PC-9 (cell line): ENCODE measurements at regions not wholly inside any gene's neighbourhood (a gene's known extent, or its start where the extent isn't known, plus 50 kb on each side); places are given as distances from the start of the nearest gene placed in this dataset.

Source experiments
- BruUV-seq: library from RNA; stranded (reverse); fragments of 400-500 nt; replicated peaks from 2 replicates; lab custom pipeline; 2021; lab: Mats Ljungman, UMichigan
- CTCF ChIA-PET: fragments of 300-600 bp; sonication (Branson Sonifier 250); formaldehyde crosslinking; loops from one replicate; lab custom pipeline; 2022; ENCODE audit warnings: antibody characterized with exemption; lab: Charles Lee
- POLR2A ChIA-PET: fragments of 300-600 bp; sonication (Branson Sonifier 250); formaldehyde crosslinking; loops from one replicate; lab custom pipeline; 2022; ENCODE audit warnings: antibody characterized with exemption; ENCODE audit not compliant: unreplicated experiment; lab: Charles Lee
- DNase-seq, 2 experiments: peaks; one replicate each; pipeline versions ENCODE4 v3.0.0 to v3.0.0-alpha.2; 2015 to 2022; ENCODE audit warnings: mixed read lengths in 1 of 2
- H2AFZ ChIP-seq: fragments of 200-600 bp; sonication (generic); 2 replicates; pipeline ENCODE4 v1.8.1; 2017; ENCODE audit warnings: antibody characterized with exemption
- H3F3A ChIP-seq: fragments of 200-600 bp; sonication (generic); 2 replicates; pipeline ENCODE4 v1.8.1; 2017; ENCODE audit warnings: antibody characterized with exemption, mild to moderate bottlenecking, low read depth; ENCODE audit not compliant: insufficient read depth
- H3K27ac ChIP-seq: fragments of 200-600 bp; sonication (generic); 2 replicates; pipeline ENCODE4 v1.6.1; 2016; ENCODE audit warnings: mixed run types
- H3K27me3 ChIP-seq: fragments of 200-600 bp; sonication (generic); 2 replicates; pipeline ENCODE4 v1.6.1; 2016; ENCODE audit warnings: low read depth, mixed run types; ENCODE audit not compliant: insufficient read depth
- H3K36me3 ChIP-seq: fragments of 200-600 bp; sonication (generic); 2 replicates; pipeline ENCODE4 v1.6.1; 2016; ENCODE audit warnings: low read depth, mixed run types
- H3K4me1 ChIP-seq: fragments of 200-600 bp; sonication (generic); replicated peaks from 2 replicates; pipeline ENCODE4 v1.6.1; 2016; ENCODE audit warnings: mixed run types; ENCODE audit not compliant: insufficient read depth
- H3K4me2 ChIP-seq: fragments of 200-600 bp; sonication (generic); 2 replicates; pipeline ENCODE4 v1.6.1; 2017; ENCODE audit warnings: mixed run types
- H3K4me3 ChIP-seq: fragments of 200-600 bp; sonication (generic); 2 replicates; pipeline ENCODE4 v1.6.1; 2016; ENCODE audit warnings: mixed run types
- H3K79me2 ChIP-seq: fragments of 200-600 bp; sonication (generic); 2 replicates; pipeline ENCODE4 v1.6.1; 2017; ENCODE audit warnings: low read depth, mixed run types
- H3K9me2 ChIP-seq: fragments of 200-600 bp; sonication (generic); 2 replicates; pipeline ENCODE4 v1.8.1; 2017; ENCODE audit warnings: mild to moderate bottlenecking; ENCODE audit not compliant: insufficient read depth
- H3K9me3 ChIP-seq: fragments of 200-600 bp; sonication (generic); 2 replicates; pipeline ENCODE4 v1.8.1; 2016; ENCODE audit warnings: low read depth; ENCODE audit not compliant: insufficient read depth
- H4K20me1 ChIP-seq: fragments of 200-600 bp; sonication (generic); 2 replicates; pipeline ENCODE4 v1.8.1; 2017; ENCODE audit not compliant: insufficient read depth
- EZH2 ChIP-seq: fragments of 200-600 bp; sonication (generic); IDR thresholded peaks from 2 replicates; pipeline ENCODE4 v1.8.0; 2017; ENCODE audit warnings: antibody characterized with exemption, low read depth
- intact Hi-C: fragments of 100-400 bp; cut with micrococcal nuclease; formaldehyde crosslinking; loops from one replicate; pipeline ENCODE4 v1.10.0; 2022; ENCODE audit not compliant: unreplicated experiment
- TF ChIP-seq, protein P1 (sequence below): fragments of 200-600 bp; sonication (generic); conservative IDR thresholded peaks from 2 replicates; pipeline ENCODE4 v1.6.1; 2017; ENCODE audit warnings: mixed run types, antibody characterized with exemption, mild to moderate bottlenecking, moderate library complexity

DNA sequence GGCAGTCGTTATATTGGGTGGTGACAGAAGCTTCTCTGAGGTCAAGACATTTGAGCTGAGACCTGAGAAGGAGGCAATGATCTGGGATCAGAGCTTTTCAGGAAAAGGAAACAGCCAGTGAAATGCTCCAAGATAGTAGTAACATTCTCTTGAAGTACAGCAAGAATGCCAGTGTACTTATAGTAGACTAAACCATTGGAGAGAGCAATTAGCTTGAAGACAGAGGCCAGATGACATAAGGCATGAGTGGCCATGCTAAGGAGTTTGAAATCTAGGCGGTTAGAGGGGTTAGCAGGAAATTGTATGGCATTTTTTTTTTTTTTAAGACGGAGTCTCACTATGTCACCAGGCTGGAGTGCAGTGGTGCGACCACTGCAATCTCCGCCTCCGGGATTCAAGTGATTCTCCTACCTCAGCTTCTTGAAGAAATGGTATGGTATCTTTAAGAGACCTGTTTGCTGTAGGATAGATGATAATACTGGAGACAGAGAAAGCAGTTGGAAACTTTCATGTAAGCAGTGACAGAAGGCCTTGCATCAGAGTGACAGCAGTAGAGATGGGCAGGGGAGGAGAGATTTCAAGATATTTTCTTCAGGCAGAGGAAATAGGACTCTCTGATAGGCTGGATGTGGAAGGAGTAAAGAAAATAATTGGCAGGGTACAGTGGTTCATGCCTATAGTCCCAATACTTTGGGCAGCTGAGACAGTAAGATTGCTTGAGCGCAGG is 482.2 kb upstream of the PAPPA start:
- H3F3A ChIP-seq = peaks cover 26% of the 10 kb centered on the region
- intact Hi-C loops = loop anchor here (10.0 kb wide), 2 partner anchors 173 to 903 kb away; no protein-coding TSS in a partner anchor
- BruUV-seq = no TSS peak
- no peak overlapping the region for H2AFZ ChIP-seq
- peaks cover 46% of the 10 kb centered on the region for H3K4me1 ChIP-seq
- H3K79me2 ChIP-seq = no peaks in the 10 kb centered on the region
- TF ChIP-seq EZH2 = no peak
- TF ChIP-seq, protein P1, sequence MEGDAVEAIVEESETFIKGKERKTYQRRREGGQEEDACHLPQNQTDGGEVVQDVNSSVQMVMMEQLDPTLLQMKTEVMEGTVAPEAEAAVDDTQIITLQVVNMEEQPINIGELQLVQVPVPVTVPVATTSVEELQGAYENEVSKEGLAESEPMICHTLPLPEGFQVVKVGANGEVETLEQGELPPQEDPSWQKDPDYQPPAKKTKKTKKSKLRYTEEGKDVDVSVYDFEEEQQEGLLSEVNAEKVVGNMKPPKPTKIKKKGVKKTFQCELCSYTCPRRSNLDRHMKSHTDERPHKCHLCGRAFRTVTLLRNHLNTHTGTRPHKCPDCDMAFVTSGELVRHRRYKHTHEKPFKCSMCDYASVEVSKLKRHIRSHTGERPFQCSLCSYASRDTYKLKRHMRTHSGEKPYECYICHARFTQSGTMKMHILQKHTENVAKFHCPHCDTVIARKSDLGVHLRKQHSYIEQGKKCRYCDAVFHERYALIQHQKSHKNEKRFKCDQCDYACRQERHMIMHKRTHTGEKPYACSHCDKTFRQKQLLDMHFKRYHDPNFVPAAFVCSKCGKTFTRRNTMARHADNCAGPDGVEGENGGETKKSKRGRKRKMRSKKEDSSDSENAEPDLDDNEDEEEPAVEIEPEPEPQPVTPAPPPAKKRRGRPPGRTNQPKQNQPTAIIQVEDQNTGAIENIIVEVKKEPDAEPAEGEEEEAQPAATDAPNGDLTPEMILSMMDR = no peak
- no peaks in the 10 kb centered on the region for H3K9me3 ChIP-seq
- H4K20me1 ChIP-seq = no peaks in the 10 kb centered on the region
- H3K36me3 ChIP-seq = no peaks in the 10 kb centered on the region
- H3K4me2 ChIP-seq = peak overlapping the region; percentile 68
- peak overlapping the region; percentile 100 for H3K27ac ChIP-seq
- ChIA-PET CTCF (no interaction called here), POLR2A (interaction anchor here (0.5 kb wide), 1 partner anchor 78 kb away, joined by 6 read pairs; no protein-coding TSS in a partner anchor)
- DNase-seq = no peak
- H3K27me3 ChIP-seq = no peaks in the 10 kb centered on the region
- H3K9me2 ChIP-seq = no peaks in the 10 kb centered on the region
- H3K4me3 ChIP-seq = no peak overlapping the region

DNA sequence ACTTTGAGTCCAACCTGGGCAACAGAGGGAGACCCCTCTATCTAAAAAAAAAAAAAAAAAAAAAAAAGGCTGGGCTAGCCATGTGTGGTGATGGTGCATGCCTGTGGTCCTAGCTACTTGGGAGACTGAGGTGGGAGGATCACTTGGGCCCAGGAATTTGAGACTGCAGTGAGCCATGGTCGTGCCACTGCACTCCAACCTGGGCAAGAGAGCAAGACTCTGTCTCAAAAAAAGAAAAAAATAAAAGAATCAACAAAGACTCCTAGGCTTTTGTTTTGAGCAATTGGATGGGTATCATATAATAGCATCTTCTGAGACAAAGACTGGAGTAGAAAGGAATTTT is 481.7 kb upstream of the PAPPA start:
- POLR2A ChIA-PET = interaction anchor here (1.1 to 1.6 kb wide), 2 partner anchors 31 to 56 kb away, joined by 3 to 19 read pairs; no protein-coding TSS in a partner anchor
- no peak overlapping the region for H2AFZ ChIP-seq

More for the DNA sequence above, 481.7 kb upstream of the PAPPA start:
- Histone ChIP-seq H3K9me2 (no peaks in the 10 kb centered on the region), H3K79me2 (no peaks in the 10 kb centered on the region), H3F3A (peaks cover 26% of the 10 kb centered on the region), H3K4me2 (peak overlapping the region; percentile 68), H3K4me3 (no peak overlapping the region), H3K9me3 (no peaks in the 10 kb centered on the region), H4K20me1 (no peaks in the 10 kb centered on the region), H3K27ac (peak overlapping the region; percentile 100), H3K36me3 (no peaks in the 10 kb centered on the region), H3K4me1 (peaks cover 46% of the 10 kb centered on the region), H3K27me3 (no peaks in the 10 kb centered on the region)
- CTCF ChIA-PET = interaction anchor here (0.9 to 1.1 kb wide), 2 partner anchors 76 to 80 kb away, joined by 3 read pairs; no protein-coding TSS in a partner anchor
- TF ChIP-seq, protein P1 = no peak
- no peak for TF ChIP-seq EZH2
- TSS peak; percentile 91 for BruUV-seq
- DNase-seq = no peak
- intact Hi-C loops = loop anchor here (1.0 to 10.0 kb wide), 9 partner anchors 31 to 903 kb away; no protein-coding TSS in a partner anchor
